ENCODE measurements at regions not wholly inside any gene's neighbourhood (a gene's known extent, or its start where the extent isn't known, plus 50 kb on each side); places are given as distances from the start of the nearest gene placed in this dataset.

- H3F3A ChIP-seq (ENCODE audit: low read length, unreplicated experiment) = no peaks in the 10 kb centered on the region
- H3K27me3 ChIP-seq (ENCODE audit: low read length) = peaks cover 24% of the 10 kb centered on the region; the same call in 1 of the 2 replicates
- no peaks in the 10 kb centered on the region for H4K20me1 ChIP-seq (ENCODE audit: low read length)
- no peak overlapping the region for H3K4me2 ChIP-seq (ENCODE audit: low read length)
- H3K4me3 ChIP-seq (ENCODE audit: low read length) = no peak overlapping the region
- no peaks in the 10 kb centered on the region for H3K9me3 ChIP-seq (ENCODE audit: low read length)
- DNase-seq (no peak), ATAC-seq (no peak)
- intact Hi-C loops (cut with micrococcal nuclease) = no loop called here
- no peak overlapping the region for H2AFZ ChIP-seq (ENCODE audit: low read length)
- BruUV-seq (replicated peaks) = no TSS peak
- no peak overlapping the region for H3K27ac ChIP-seq (ENCODE audit: low read length)
- H3K79me2 ChIP-seq (ENCODE audit: low read length) = no peaks in the 10 kb centered on the region
- H3K9ac ChIP-seq (ENCODE audit: low read length) = no peak overlapping the region
- no peak for TF ChIP-seq EZH2 (IDR thresholded peaks at IDR 0.05; ENCODE audit: low read length, unreplicated experiment)
- TF ChIP-seq EZH2phosphoT487 (IDR thresholded peaks at IDR 0.05; ENCODE audit: borderline replicate concordance, low read length) = no peak
- no peak for TF ChIP-seq CTCF (conservative IDR thresholded peaks at IDR 0.05; ENCODE audit: low read depth, low read length)
- ChIA-PET POLR2A (ENCODE audit: unreplicated experiment) (no interaction called here), CTCF (no interaction called here)
- H3K4me1 ChIP-seq (ENCODE audit: insufficient read depth, low read length) = no peaks in the 10 kb centered on the region
- no peaks in the 10 kb centered on the region for H3K36me3 ChIP-seq (ENCODE audit: low read depth, low read length)
- H3K9me2 ChIP-seq (replicated peaks; ENCODE audit: low read length) = no peaks in the 10 kb centered on the region
Measured at GRCh38 chr16:5374184-5374583, 276.6 kb upstream of the EEF2KMT start.

- TF ChIP-seq EZH2phosphoT487 (IDR thresholded peaks at IDR 0.05; ENCODE audit: borderline replicate concordance, low read length) (no peak), EZH2 (IDR thresholded peaks at IDR 0.05; ENCODE audit: low read length, unreplicated experiment) (no peak), CTCF (conservative IDR thresholded peaks at IDR 0.05; ENCODE audit: low read depth, low read length) (no peak)
- Histone ChIP-seq H3K27ac (ENCODE audit: low read length) (no peak overlapping the region), H3K9me2 (replicated peaks; ENCODE audit: low read length) (no peaks in the 10 kb centered on the region), H3K36me3 (ENCODE audit: low read depth, low read length) (no peaks in the 10 kb centered on the region), H3K79me2 (ENCODE audit: low read length) (no peaks in the 10 kb centered on the region), H3K27me3 (ENCODE audit: low read length) (peaks cover 18% of the 10 kb centered on the region), H3K4me2 (ENCODE audit: low read length) (no peak overlapping the region), H3K4me1 (ENCODE audit: insufficient read depth, low read length) (no peaks in the 10 kb centered on the region), H3K4me3 (ENCODE audit: low read length) (no peak overlapping the region), H3K9ac (ENCODE audit: low read length) (no peak overlapping the region), H4K20me1 (ENCODE audit: low read length) (no peaks in the 10 kb centered on the region), H3K9me3 (ENCODE audit: low read length) (no peaks in the 10 kb centered on the region), H3F3A (ENCODE audit: low read length, unreplicated experiment) (no peaks in the 10 kb centered on the region), H2AFZ (ENCODE audit: low read length) (no peak overlapping the region)
- intact Hi-C loops (cut with micrococcal nuclease) = no loop called here
- ATAC-seq (no peak), DNase-seq (no peak)
- BruUV-seq (replicated peaks) = no TSS peak
- ChIA-PET CTCF (no interaction called here), POLR2A (ENCODE audit: unreplicated experiment) (no interaction called here)
Measured at GRCh38 chr16:5367951-5368350, 270.4 kb upstream of the EEF2KMT start.

GRCh38 chr16:5366126-5366525 is 268.5 kb upstream of the EEF2KMT start:
- no peak overlapping the region for H2AFZ ChIP-seq (ENCODE audit: low read length)
- H4K20me1 ChIP-seq (ENCODE audit: low read length) = no peaks in the 10 kb centered on the region
- no peak overlapping the region for H3K4me3 ChIP-seq (ENCODE audit: low read length)
- ChIA-PET CTCF (no interaction called here), POLR2A (ENCODE audit: unreplicated experiment) (no interaction called here)
- DNase-seq (no peak), ATAC-seq (no peak)
- no TSS peak for BruUV-seq (replicated peaks)
- H3K79me2 ChIP-seq (ENCODE audit: low read length) = no peaks in the 10 kb centered on the region
- H3K9me3 ChIP-seq (ENCODE audit: low read length) = no peaks in the 10 kb centered on the region
- no peak overlapping the region for H3K9ac ChIP-seq (ENCODE audit: low read length)
- H3K27ac ChIP-seq (ENCODE audit: low read length) = no peak overlapping the region
- TF ChIP-seq EZH2phosphoT487 (IDR thresholded peaks at IDR 0.05; ENCODE audit: borderline replicate concordance, low read length) = no peak
- TF ChIP-seq CTCF (conservative IDR thresholded peaks at IDR 0.05; ENCODE audit: low read depth, low read length) = no peak
- no peak for TF ChIP-seq EZH2 (IDR thresholded peaks at IDR 0.05; ENCODE audit: low read length, unreplicated experiment)
- H3K27me3 ChIP-seq (ENCODE audit: low read length) = no peaks in the 10 kb centered on the region; the same call in 1 of the 2 replicates
- H3F3A ChIP-seq (ENCODE audit: low read length, unreplicated experiment) = no peaks in the 10 kb centered on the region
- no peaks in the 10 kb centered on the region for H3K4me1 ChIP-seq (ENCODE audit: insufficient read depth, low read length)
- intact Hi-C loops (cut with micrococcal nuclease) = no loop called here
- no peaks in the 10 kb centered on the region for H3K36me3 ChIP-seq (ENCODE audit: low read depth, low read length)
- no peak overlapping the region for H3K4me2 ChIP-seq (ENCODE audit: low read length)
- no peaks in the 10 kb centered on the region for H3K9me2 ChIP-seq (replicated peaks; ENCODE audit: low read length)
